BLaER1 treated with 17β-estradiol and CSF1 and Interleukin-3, amounts not matched to agents 10 nM and 100 nM (cell line): ENCODE measurements at regions not wholly inside any gene's neighbourhood (a gene's known extent, or its start where the extent isn't known, plus 50 kb on each side); places are given as distances from the start of the nearest gene placed in this dataset.

ENCODE experiments used
- H3K27ac ChIP-seq, 11 experiments: shearing (Covaris generic); formaldehyde crosslinking; 2 replicates each; pipeline ENCODE4 v1.8.1; 2022
- H3K27me3 ChIP-seq, 11 experiments: shearing (Covaris generic); formaldehyde crosslinking; 2 replicates each; pipeline ENCODE4 v1.8.1; 2022
- H3K36me3 ChIP-seq, 11 experiments: shearing (Covaris generic); formaldehyde crosslinking; 2 replicates each; pipeline ENCODE4 v1.8.1; 2022
- H3K4me1 ChIP-seq, 10 experiments: shearing (Covaris generic); formaldehyde crosslinking; 2 replicates each; pipeline ENCODE4 v1.8.1; 2022
- H3K4me2 ChIP-seq, 11 experiments: shearing (Covaris generic); formaldehyde crosslinking; 2 replicates each; pipeline ENCODE4 v1.8.1; 2022
- H3K4me3 ChIP-seq, 10 experiments: shearing (Covaris generic); formaldehyde crosslinking; 2 replicates each; pipeline ENCODE4 v1.8.1; 2022
- H3K9ac ChIP-seq, 11 experiments: shearing (Covaris generic); formaldehyde crosslinking; 2 replicates each; pipeline ENCODE4 v1.8.1; 2022
- H3K9me3 ChIP-seq, 11 experiments: shearing (Covaris generic); formaldehyde crosslinking; replicated peaks in 1 of 11; 2 replicates each; pipeline ENCODE4 v1.8.1; 2022
- H4K20me1 ChIP-seq, 11 experiments: shearing (Covaris generic); formaldehyde crosslinking; 2 replicates each; pipeline ENCODE4 v1.8.1; 2022
- Cebpa-rat ChIP-seq, 11 experiments: shearing (Covaris generic); IDR thresholded peaks; 2 replicates each; pipeline ENCODE4 v1.8.1; 2022

- Histone ChIP-seq H3K9me3 (no peaks in the 10 kb centered on the region), H3K4me1 (no peaks in the 10 kb centered on the region), H4K20me1 (no peaks in the 10 kb centered on the region), H3K4me2 (no peak overlapping the region), H3K27ac (no peak overlapping the region), H3K9ac (no peak overlapping the region), H3K27me3 (no peaks in the 10 kb centered on the region), H3K36me3 (no peaks in the 10 kb centered on the region), H3K4me3 (no peak overlapping the region)
- TF ChIP-seq Cebpa-rat (IDR thresholded peaks at IDR 0.05) = no peak
These were observed 102.8 kb downstream of the TRIML1 start for GRCh38 chr4:188242041-188242440.

- no peaks in the 10 kb centered on the region for H4K20me1 ChIP-seq
- H3K27ac ChIP-seq = no peak overlapping the region
- H3K4me3 ChIP-seq = no peak overlapping the region
- H3K4me1 ChIP-seq = no peaks in the 10 kb centered on the region
- no peaks in the 10 kb centered on the region for H3K36me3 ChIP-seq
- no peaks in the 10 kb centered on the region for H3K9me3 ChIP-seq
- no peaks in the 10 kb centered on the region for H3K27me3 ChIP-seq
- TF ChIP-seq Cebpa-rat (IDR thresholded peaks at IDR 0.05) = no peak
- H3K4me2 ChIP-seq = no peak overlapping the region
- H3K9ac ChIP-seq = no peak overlapping the region
These were observed 106.4 kb downstream of the TRIML1 start for GRCh38 chr4:188245651-188246050.

GRCh38 chr4:188246488-188246887 lies 107.2 kb downstream of the TRIML1 start:
- H3K27ac ChIP-seq = no peak overlapping the region
- no peak overlapping the region; a peak in 1 of 22 replicates for H3K4me2 ChIP-seq
- no peak for TF ChIP-seq Cebpa-rat (IDR thresholded peaks at IDR 0.05)
- no peaks in the 10 kb centered on the region for H4K20me1 ChIP-seq
- H3K27me3 ChIP-seq = no peaks in the 10 kb centered on the region
- H3K36me3 ChIP-seq = no peaks in the 10 kb centered on the region
- no peak overlapping the region for H3K4me3 ChIP-seq
- H3K4me1 ChIP-seq = no peaks in the 10 kb centered on the region
- no peak overlapping the region for H3K9ac ChIP-seq
- no peaks in the 10 kb centered on the region for H3K9me3 ChIP-seq

- no peaks in the 10 kb centered on the region for H3K4me1 ChIP-seq
- no peaks in the 10 kb centered on the region for H3K36me3 ChIP-seq
- H3K4me2 ChIP-seq = no peak overlapping the region
- TF ChIP-seq Cebpa-rat (IDR thresholded peaks at IDR 0.05) = no peak
- H3K9ac ChIP-seq = no peak overlapping the region
- no peaks in the 10 kb centered on the region for H3K9me3 ChIP-seq
- no peaks in the 10 kb centered on the region for H3K27me3 ChIP-seq
- H4K20me1 ChIP-seq = no peaks in the 10 kb centered on the region
- H3K27ac ChIP-seq = no peak overlapping the region
- H3K4me3 ChIP-seq = no peak overlapping the region
These were observed 115.0 kb downstream of the TRIML1 start for GRCh38 chr4:188254211-188254610.

- H3K27me3 ChIP-seq = no peaks in the 10 kb centered on the region
- H3K27ac ChIP-seq = no peak overlapping the region
- no peak overlapping the region for H3K9ac ChIP-seq
- H4K20me1 ChIP-seq = no peaks in the 10 kb centered on the region
- no peaks in the 10 kb centered on the region for H3K4me1 ChIP-seq
- H3K36me3 ChIP-seq = no peaks in the 10 kb centered on the region
- no peak overlapping the region for H3K4me2 ChIP-seq
- H3K4me3 ChIP-seq = no peak overlapping the region
- TF ChIP-seq Cebpa-rat (IDR thresholded peaks at IDR 0.05) = no peak
- peaks cover 0 to 9% (median 0%) of the 10 kb centered on the region in 11 experiments; a peak in 2 of 22 replicates for H3K9me3 ChIP-seq
These were observed 123.2 kb downstream of the TRIML1 start for GRCh38 chr4:188262464-188262863.

GRCh38 chr4:188263321-188263720 lies 124.1 kb downstream of the TRIML1 start:
- H3K27ac ChIP-seq = no peak overlapping the region

GRCh38 chr4:188266386-188266785 lies 127.1 kb downstream of the TRIML1 start:
- no peaks in the 10 kb centered on the region for H3K27me3 ChIP-seq
- H3K4me3 ChIP-seq = no peak overlapping the region
- no peak overlapping the region for H3K9ac ChIP-seq
- H3K36me3 ChIP-seq = no peaks in the 10 kb centered on the region
- H3K9me3 ChIP-seq = peaks cover 0 to 13% (median 0%) of the 10 kb centered on the region in 11 experiments; a peak in 5 of 22 replicates
- no peaks in the 10 kb centered on the region for H4K20me1 ChIP-seq
- no peak overlapping the region for H3K4me2 ChIP-seq
- H3K27ac ChIP-seq = no peak overlapping the region
- no peak for TF ChIP-seq Cebpa-rat (IDR thresholded peaks at IDR 0.05)
- H3K4me1 ChIP-seq = no peaks in the 10 kb centered on the region

More at GRCh38 chr4:188263321-188263720, 124.1 kb downstream of the TRIML1 start:
- Histone ChIP-seq H3K36me3 (no peaks in the 10 kb centered on the region), H3K27me3 (no peaks in the 10 kb centered on the region), H3K4me2 (no peak overlapping the region), H3K9ac (no peak overlapping the region), H3K4me3 (no peak overlapping the region), H4K20me1 (no peaks in the 10 kb centered on the region), H3K9me3 (peaks cover 0 to 9% (median 0%) of the 10 kb centered on the region in 11 experiments; a peak in 2 of 22 replicates), H3K4me1 (no peaks in the 10 kb centered on the region)
- no peak for TF ChIP-seq Cebpa-rat (IDR thresholded peaks at IDR 0.05)

GRCh38 chr4:188268131-188268908 lies 129.1 kb downstream of the TRIML1 start:
- Histone ChIP-seq H3K27ac (no peak overlapping the region), H3K27me3 (no peaks in the 10 kb centered on the region), H3K4me1 (no peaks in the 10 kb centered on the region), H3K4me3 (no peak overlapping the region), H4K20me1 (no peaks in the 10 kb centered on the region), H3K9ac (no peak overlapping the region), H3K36me3 (no peaks in the 10 kb centered on the region), H3K4me2 (no peak overlapping the region), H3K9me3 (peaks cover 0 to 13% (median 0%) of the 10 kb centered on the region in 11 experiments; a peak in 5 of 22 replicates)
- TF ChIP-seq Cebpa-rat (IDR thresholded peaks at IDR 0.05) = no peak

- H3K27ac ChIP-seq = no peak overlapping the region
- H3K4me1 ChIP-seq = no peaks in the 10 kb centered on the region
- H3K36me3 ChIP-seq = no peaks in the 10 kb centered on the region
- H3K9me3 ChIP-seq = peaks cover 0 to 9% (median 0%) of the 10 kb centered on the region in 11 experiments; a peak in 4 of 22 replicates
- H3K4me2 ChIP-seq = no peak overlapping the region
- no peaks in the 10 kb centered on the region for H3K27me3 ChIP-seq
- H3K9ac ChIP-seq = no peak overlapping the region
- H4K20me1 ChIP-seq = no peaks in the 10 kb centered on the region
- no peak for TF ChIP-seq Cebpa-rat (IDR thresholded peaks at IDR 0.05)
- no peak overlapping the region for H3K4me3 ChIP-seq
These were observed 131.2 kb downstream of the TRIML1 start for GRCh38 chr4:188270273-188271069.
